ENCODE measurements at regions not wholly inside any gene's neighbourhood (a gene's known extent, or its start where the extent isn't known, plus 50 kb on each side); places are given as distances from the start of the nearest gene placed in this dataset.

DNA sequence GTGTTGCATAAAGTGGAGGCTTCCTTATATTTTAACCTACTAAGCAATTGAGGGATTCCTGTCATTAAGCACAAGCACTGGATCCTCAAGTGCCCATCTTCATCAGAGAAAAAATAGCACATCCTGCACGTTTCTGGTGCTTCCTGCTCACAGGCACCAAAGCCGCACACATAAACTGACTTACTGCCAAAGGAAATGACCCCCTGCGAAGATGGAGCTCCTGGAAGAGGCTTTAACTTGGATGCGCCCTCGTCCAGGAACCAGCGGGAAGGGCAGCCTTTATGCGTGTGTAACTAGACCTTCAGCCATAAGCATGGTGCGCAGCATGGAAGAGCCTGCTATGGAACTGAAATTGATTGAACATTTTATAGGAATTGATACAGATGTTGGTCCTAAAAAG, 188.7 kb downstream of the FTCDNL1 start (continued):
- TF ChIP-seq HSF1 (IDR thresholded peaks at IDR 0.05; ENCODE audit: low read depth, low read length) (no peak), SREBF1 (IDR thresholded peaks at IDR 0.05; ENCODE audit: low read length) (no peak), MYC (IDR thresholded peaks at IDR 0.05; ENCODE audit: insufficient read depth, insufficient read length, insufficient replicate concordance, low read length, severe bottlenecking) (no peak), NFIC (IDR thresholded peaks at IDR 0.05; ENCODE audit: low read depth, low read length) (no peak), ZBTB33 (IDR thresholded peaks at IDR 0.05) (no peak)

- no peaks in the 10 kb centered on the region for H3K79me2 ChIP-seq (ENCODE audit: control insufficient read depth, insufficient read depth, low read length)
- ChIA-PET SMC1A (ENCODE audit: uncharacterized antibody, unreplicated experiment) (no interaction called here), CTCF (no interaction called here), RAD21 (ENCODE audit: unreplicated experiment) (no interaction called here), POLR2A (no interaction called here)
- no peaks in the 10 kb centered on the region for H3K36me3 ChIP-seq (ENCODE audit: control insufficient read depth in 2 of 2, insufficient read depth in 2 of 2, low read length in 1 of 2)
- DNase-seq (ENCODE audit: low read depth, low spot score), result no peak
- no peak overlapping the region for H2AFZ ChIP-seq (ENCODE audit: control insufficient read depth, low read depth, low read length)
- intact Hi-C loops (cut with micrococcal nuclease; ENCODE audit: unreplicated experiment) (no loop called here), in situ Hi-C loops (cut with MboI) (no loop called here)
- no peak overlapping the region for H3K27ac ChIP-seq (ENCODE audit: control insufficient read depth, insufficient read depth)
- BruUV-seq (replicated peaks), result no TSS peak
- 66% methylated on average over 15 of the region's 15 CpGs for WGBS (ENCODE audit: insufficient coverage, insufficient replicate concordance, low lambda C conversion rate, missing lambda C conversion rate)
- no peaks in the 10 kb centered on the region for H4K20me1 ChIP-seq (ENCODE audit: control insufficient read depth, insufficient read depth)
- ATAC-seq, result no peak
- H3K9me3 ChIP-seq (replicated peaks; ENCODE audit: control insufficient read depth, insufficient read depth, low read length), result no peaks in the 10 kb centered on the region; the same call in 2 of the 3 replicates
- no peak overlapping the region for H3K9ac ChIP-seq (ENCODE audit: control insufficient read depth, insufficient read depth, low read length)
- no peaks in the 10 kb centered on the region; a peak in 2 of 4 replicates for H3K27me3 ChIP-seq (replicated peaks in 1 of 2; ENCODE audit: control insufficient read depth in 2 of 2, insufficient read depth in 2 of 2, low read length in 1 of 2)
- H3K4me1 ChIP-seq (ENCODE audit: control insufficient read depth, insufficient read depth, low read length), result no peaks in the 10 kb centered on the region
- FAIRE-seq, result no peak
- H3K4me3 ChIP-seq, result no peak overlapping the region
- H3K4me2 ChIP-seq (ENCODE audit: control insufficient read depth, insufficient read depth), result no peak overlapping the region
- TF ChIP-seq, protein P1, sequence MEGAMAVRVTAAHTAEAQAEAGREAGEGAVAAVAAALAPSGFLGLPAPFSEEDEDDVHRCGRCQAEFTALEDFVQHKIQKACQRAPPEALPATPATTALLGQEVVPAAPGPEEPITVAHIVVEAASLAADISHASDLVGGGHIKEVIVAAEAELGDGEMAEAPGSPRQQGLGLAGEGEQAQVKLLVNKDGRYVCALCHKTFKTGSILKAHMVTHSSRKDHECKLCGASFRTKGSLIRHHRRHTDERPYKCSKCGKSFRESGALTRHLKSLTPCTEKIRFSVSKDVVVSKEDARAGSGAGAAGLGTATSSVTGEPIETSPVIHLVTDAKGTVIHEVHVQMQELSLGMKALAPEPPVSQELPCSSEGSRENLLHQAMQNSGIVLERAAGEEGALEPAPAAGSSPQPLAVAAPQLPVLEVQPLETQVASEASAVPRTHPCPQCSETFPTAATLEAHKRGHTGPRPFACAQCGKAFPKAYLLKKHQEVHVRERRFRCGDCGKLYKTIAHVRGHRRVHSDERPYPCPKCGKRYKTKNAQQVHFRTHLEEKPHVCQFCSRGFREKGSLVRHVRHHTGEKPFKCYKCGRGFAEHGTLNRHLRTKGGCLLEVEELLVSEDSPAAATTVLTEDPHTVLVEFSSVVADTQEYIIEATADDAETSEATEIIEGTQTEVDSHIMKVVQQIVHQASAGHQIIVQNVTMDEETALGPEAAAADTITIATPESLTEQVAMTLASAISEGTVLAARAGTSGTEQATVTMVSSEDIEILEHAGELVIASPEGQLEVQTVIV (IDR thresholded peaks at IDR 0.05; ENCODE audit: borderline replicate concordance, partially characterized antibody), result no peak
- no peak for TF ChIP-seq JUND (IDR thresholded peaks at IDR 0.05; ENCODE audit: low read depth, low read length)
- no peak for TF ChIP-seq BRCA1 (IDR thresholded peaks at IDR 0.05; ENCODE audit: low read depth, low read length)
- no peak for TF ChIP-seq HDGF (IDR thresholded peaks at IDR 0.05)
- no peak for TF ChIP-seq DPF2 (IDR thresholded peaks at IDR 0.05)
- TF ChIP-seq FOXK2 (IDR thresholded peaks at IDR 0.05), result no peak
- TF ChIP-seq SKIL (IDR thresholded peaks at IDR 0.05; ENCODE audit: low read depth, poor library complexity, severe bottlenecking), result no peak
- TF ChIP-seq MLLT1 (IDR thresholded peaks at IDR 0.05), result no peak
- TF ChIP-seq ZNF622 (IDR thresholded peaks at IDR 0.05), result no peak
- no peak for TF ChIP-seq MTA3 (IDR thresholded peaks at IDR 0.05; ENCODE audit: borderline replicate concordance, low read length)
These were observed 190.8 kb downstream of the FTCDNL1 start for GRCh38 chr2:199660167-199660566.
